Kidney capillary endothelial cell (primary cell): ENCODE measurements at regions not wholly inside any gene's neighbourhood (a gene's known extent, or its start where the extent isn't known, plus 50 kb on each side); places are given as distances from the start of the nearest gene placed in this dataset.

Experiments used
- DNase-seq: peaks from one replicate; pipeline ENCODE4 v3.0.0-alpha.2; 2018; ENCODE audit warnings: low spot score

- DNase-seq, result no peak
These were observed 67.8 kb downstream of the C16orf95 start for GRCh38 chr16:87249425-87249824.

- DNase-seq, result no peak
These were observed 66.7 kb downstream of the C16orf95 start for GRCh38 chr16:87250431-87250960.

GRCh38 chr16:87252269-87252970 lies 64.8 kb downstream of the C16orf95 start:
- no peak for DNase-seq
